ENCODE measurements at regions not wholly inside any gene's neighbourhood (a gene's known extent, or its start where the extent isn't known, plus 50 kb on each side); places are given as distances from the start of the nearest gene placed in this dataset.

GRCh38 chr13:97107815-97108529 lies 113.7 kb upstream of the OXGR1 start:
- TF ChIP-seq, protein P1, sequence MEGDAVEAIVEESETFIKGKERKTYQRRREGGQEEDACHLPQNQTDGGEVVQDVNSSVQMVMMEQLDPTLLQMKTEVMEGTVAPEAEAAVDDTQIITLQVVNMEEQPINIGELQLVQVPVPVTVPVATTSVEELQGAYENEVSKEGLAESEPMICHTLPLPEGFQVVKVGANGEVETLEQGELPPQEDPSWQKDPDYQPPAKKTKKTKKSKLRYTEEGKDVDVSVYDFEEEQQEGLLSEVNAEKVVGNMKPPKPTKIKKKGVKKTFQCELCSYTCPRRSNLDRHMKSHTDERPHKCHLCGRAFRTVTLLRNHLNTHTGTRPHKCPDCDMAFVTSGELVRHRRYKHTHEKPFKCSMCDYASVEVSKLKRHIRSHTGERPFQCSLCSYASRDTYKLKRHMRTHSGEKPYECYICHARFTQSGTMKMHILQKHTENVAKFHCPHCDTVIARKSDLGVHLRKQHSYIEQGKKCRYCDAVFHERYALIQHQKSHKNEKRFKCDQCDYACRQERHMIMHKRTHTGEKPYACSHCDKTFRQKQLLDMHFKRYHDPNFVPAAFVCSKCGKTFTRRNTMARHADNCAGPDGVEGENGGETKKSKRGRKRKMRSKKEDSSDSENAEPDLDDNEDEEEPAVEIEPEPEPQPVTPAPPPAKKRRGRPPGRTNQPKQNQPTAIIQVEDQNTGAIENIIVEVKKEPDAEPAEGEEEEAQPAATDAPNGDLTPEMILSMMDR (IDR thresholded peaks at IDR 0.05) = no peak
- no peak for TF ChIP-seq POLR2AphosphoS5 (IDR thresholded peaks at IDR 0.05)

Measured in stomach (tissue), 4 donors.